ENCODE measurements at regions not wholly inside any gene's neighbourhood (a gene's known extent, or its start where the extent isn't known, plus 50 kb on each side); places are given as distances from the start of the nearest gene placed in this dataset.

DNA sequence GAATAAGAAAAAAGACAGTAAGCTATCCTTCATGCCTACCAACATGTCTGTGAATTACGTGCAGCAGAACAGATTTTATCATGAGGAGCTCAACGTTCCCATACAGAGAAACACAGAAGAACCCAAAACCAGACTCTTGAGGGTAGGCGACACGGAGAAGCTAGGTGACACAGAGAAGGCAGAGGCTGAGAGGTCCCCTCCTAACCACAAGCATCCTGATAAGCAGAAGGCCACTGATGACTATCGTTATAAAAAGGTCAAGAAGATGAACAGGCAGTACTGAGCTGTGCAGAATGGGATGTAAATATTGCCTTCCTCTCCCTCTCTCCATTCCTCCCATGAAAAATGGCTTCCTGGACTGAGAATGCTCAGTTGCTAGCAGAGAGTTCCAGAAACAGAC, 350.2 kb upstream of the BOD1L1 start:
- Histone ChIP-seq H3K9me3 (no peaks in the 10 kb centered on the region), H3K4me2 (no peak overlapping the region), H3F3A (replicated peaks; ENCODE audit: insufficient read depth) (peaks cover 4% of the 10 kb centered on the region), H3K27ac (ENCODE audit: low read depth in 2 of 2, low read length in 1 of 2) (no peak overlapping the region), H4K20me1 (ENCODE audit: insufficient read depth) (no peaks in the 10 kb centered on the region), H3K9me2 (no peaks in the 10 kb centered on the region), H3K9ac (no peak overlapping the region), H3K27me3 (ENCODE audit: insufficient read depth) (no peaks in the 10 kb centered on the region), H3K4me1 (ENCODE audit: control insufficient read depth in 1 of 2, insufficient read depth in 2 of 2, low read depth in 1 of 2, low read length in 1 of 2) (peaks cover 0 to 10% of the 10 kb centered on the region in 2 experiments; a peak in 2 of 4 replicates), H3K36me3 (replicated peaks in 1 of 2; ENCODE audit: control insufficient read depth in 1 of 2, insufficient read depth in 2 of 2, low read length in 1 of 2) (no peaks in the 10 kb centered on the region), H2AFZ (ENCODE audit: low read depth) (no peak overlapping the region), H3K4me3 (ENCODE audit: low read depth in 2 of 2, low read length in 1 of 2) (no peak overlapping the region), H3K79me2 (ENCODE audit: insufficient read depth) (no peaks in the 10 kb centered on the region)
- no peak for DNase-seq
- ChIA-PET CTCF (no interaction called here), POLR2A (no interaction called here)
- no peak for TF ChIP-seq RFX5 (IDR thresholded peaks at IDR 0.05; ENCODE audit: low read length)
- no peak for TF ChIP-seq CHD2 (IDR thresholded peaks at IDR 0.05; ENCODE audit: low read length, partially characterized antibody)
- no peak for TF ChIP-seq NFIC (IDR thresholded peaks at IDR 0.05; ENCODE audit: borderline replicate concordance)
- TF ChIP-seq JUND (IDR thresholded peaks at IDR 0.05) = no peak
- TF ChIP-seq, protein P1, sequence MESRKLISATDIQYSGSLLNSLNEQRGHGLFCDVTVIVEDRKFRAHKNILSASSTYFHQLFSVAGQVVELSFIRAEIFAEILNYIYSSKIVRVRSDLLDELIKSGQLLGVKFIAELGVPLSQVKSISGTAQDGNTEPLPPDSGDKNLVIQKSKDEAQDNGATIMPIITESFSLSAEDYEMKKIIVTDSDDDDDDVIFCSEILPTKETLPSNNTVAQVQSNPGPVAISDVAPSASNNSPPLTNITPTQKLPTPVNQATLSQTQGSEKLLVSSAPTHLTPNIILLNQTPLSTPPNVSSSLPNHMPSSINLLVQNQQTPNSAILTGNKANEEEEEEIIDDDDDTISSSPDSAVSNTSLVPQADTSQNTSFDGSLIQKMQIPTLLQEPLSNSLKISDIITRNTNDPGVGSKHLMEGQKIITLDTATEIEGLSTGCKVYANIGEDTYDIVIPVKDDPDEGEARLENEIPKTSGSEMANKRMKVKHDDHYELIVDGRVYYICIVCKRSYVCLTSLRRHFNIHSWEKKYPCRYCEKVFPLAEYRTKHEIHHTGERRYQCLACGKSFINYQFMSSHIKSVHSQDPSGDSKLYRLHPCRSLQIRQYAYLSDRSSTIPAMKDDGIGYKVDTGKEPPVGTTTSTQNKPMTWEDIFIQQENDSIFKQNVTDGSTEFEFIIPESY (IDR thresholded peaks at IDR 0.05; ENCODE audit: borderline replicate concordance, low read depth) = no peak
- no peak for TF ChIP-seq EZH2phosphoT487 (IDR thresholded peaks at IDR 0.05; ENCODE audit: borderline replicate concordance, low read depth)
- TF ChIP-seq GABPA (IDR thresholded peaks at IDR 0.05; ENCODE audit: low read depth) = no peak
- WGBS (ENCODE audit: low lambda C conversion rate) = 87% methylated on average over 5 of the region's 5 CpGs

DNA sequence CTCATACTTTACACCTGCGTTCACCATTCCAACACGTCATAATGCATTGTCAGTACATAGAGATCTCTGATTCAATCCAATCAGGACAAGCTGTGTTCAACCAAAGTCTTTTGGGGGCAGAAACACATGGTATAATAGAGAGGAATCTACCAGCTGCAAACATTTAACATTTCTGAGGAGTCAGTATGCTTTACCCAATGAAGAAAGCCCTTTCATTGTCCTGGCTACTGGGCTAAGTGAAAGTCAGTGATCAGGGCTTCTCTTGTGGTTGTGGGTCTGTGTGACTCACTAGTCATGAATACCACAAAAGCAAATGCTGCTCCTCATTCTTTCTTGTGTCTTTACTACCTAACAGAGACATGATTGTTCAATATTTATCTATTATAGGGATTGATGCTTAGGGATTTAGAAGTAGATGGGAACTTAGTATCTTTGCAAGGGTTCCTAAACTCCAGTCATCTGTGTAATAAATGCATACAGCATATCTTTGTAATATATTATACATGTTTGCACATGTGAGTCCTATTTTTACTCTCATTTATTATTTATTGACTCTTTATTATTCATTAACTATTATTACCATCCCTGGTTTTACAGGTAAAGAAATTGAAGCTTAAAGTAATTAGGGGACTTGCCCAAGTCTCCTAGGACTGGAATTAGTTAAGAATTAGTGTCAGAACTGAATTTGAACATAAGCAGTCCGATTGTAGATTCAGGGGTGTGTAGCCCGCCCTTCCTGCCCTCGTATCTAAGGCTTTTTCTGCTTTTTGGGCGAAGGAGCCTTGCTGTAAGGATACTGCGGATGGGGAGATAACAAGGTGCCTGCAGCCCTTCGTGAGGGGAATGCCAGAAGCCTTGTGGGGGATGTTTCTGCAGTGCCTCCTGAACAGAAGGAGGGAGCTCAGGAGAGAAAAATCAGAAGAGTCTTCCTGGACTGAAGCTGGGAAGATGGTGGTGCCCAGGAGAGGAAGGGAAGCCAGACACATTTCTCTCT, 353.1 kb upstream of the BOD1L1 start:
- WGBS (ENCODE audit: low lambda C conversion rate) = 79% methylated on average over 8 of the region's 8 CpGs
- H3K79me2 ChIP-seq (ENCODE audit: insufficient read depth) = no peaks in the 10 kb centered on the region
- no peaks in the 10 kb centered on the region for H4K20me1 ChIP-seq (ENCODE audit: insufficient read depth)
- no peaks in the 10 kb centered on the region for H3K27me3 ChIP-seq (ENCODE audit: insufficient read depth)
- no peaks in the 10 kb centered on the region for H3K9me2 ChIP-seq
- no peaks in the 10 kb centered on the region for H3K9me3 ChIP-seq
- no peak for DNase-seq
- ChIA-PET CTCF (no interaction called here), POLR2A (no interaction called here)
- H2AFZ ChIP-seq (ENCODE audit: low read depth) = no peak overlapping the region
- H3K4me3 ChIP-seq (ENCODE audit: low read depth in 2 of 2, low read length in 1 of 2) = no peak overlapping the region
- peak overlapping the region; percentile 23; the same call in 1 of the 2 replicates for H3K9ac ChIP-seq
- peak overlapping the region in 1 of 2 experiments; percentile 52; a peak in 2 of 4 replicates for H3K27ac ChIP-seq (ENCODE audit: low read depth in 2 of 2, low read length in 1 of 2)
- H3K36me3 ChIP-seq (replicated peaks in 1 of 2; ENCODE audit: control insufficient read depth in 1 of 2, insufficient read depth in 2 of 2, low read length in 1 of 2) = no peaks in the 10 kb centered on the region
- peak overlapping the region; percentile 42 for H3K4me2 ChIP-seq
- H3F3A ChIP-seq (replicated peaks; ENCODE audit: insufficient read depth) = peaks cover 14% of the 10 kb centered on the region
- H3K4me1 ChIP-seq (ENCODE audit: control insufficient read depth in 1 of 2, insufficient read depth in 2 of 2, low read depth in 1 of 2, low read length in 1 of 2) = peaks cover 4 to 16% of the 10 kb centered on the region in 2 experiments; a peak in 3 of 4 replicates
- no peak for TF ChIP-seq SMC3 (IDR thresholded peaks at IDR 0.05; ENCODE audit: low read depth, low read length)
- TF ChIP-seq CHD2 (IDR thresholded peaks at IDR 0.05; ENCODE audit: low read length, partially characterized antibody) = no peak
- TF ChIP-seq NRF1 (IDR thresholded peaks at IDR 0.05; ENCODE audit: low read depth, low read length) = no peak
- TF ChIP-seq MEF2A (IDR thresholded peaks at IDR 0.05; ENCODE audit: borderline replicate concordance, low read depth) = no peak
- TF ChIP-seq, protein P2, sequence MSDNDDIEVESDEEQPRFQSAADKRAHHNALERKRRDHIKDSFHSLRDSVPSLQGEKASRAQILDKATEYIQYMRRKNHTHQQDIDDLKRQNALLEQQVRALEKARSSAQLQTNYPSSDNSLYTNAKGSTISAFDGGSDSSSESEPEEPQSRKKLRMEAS (IDR thresholded peaks at IDR 0.05; ENCODE audit: low read depth) = peak; percentile 38; the same call in 1 of the 2 replicates
- TF ChIP-seq, protein P1 (IDR thresholded peaks at IDR 0.05; ENCODE audit: borderline replicate concordance, low read depth) = peak; percentile 72
- no peak for TF ChIP-seq TAF1 (IDR thresholded peaks at IDR 0.05; ENCODE audit: borderline replicate concordance, low read depth, low read length)
- peak; percentile 86 for TF ChIP-seq JUND (IDR thresholded peaks at IDR 0.05)
- TF ChIP-seq FOXM1 (IDR thresholded peaks at IDR 0.05; ENCODE audit: low read depth) = no peak; the same call in 1 of the 2 replicates
- peak; percentile 30; the same call in 1 of the 2 replicates for TF ChIP-seq RXRA (IDR thresholded peaks at IDR 0.05; ENCODE audit: borderline replicate concordance, low read depth)
- no peak for TF ChIP-seq RAD21 (IDR thresholded peaks at IDR 0.05; ENCODE audit: low read length)
- TF ChIP-seq, protein P3, sequence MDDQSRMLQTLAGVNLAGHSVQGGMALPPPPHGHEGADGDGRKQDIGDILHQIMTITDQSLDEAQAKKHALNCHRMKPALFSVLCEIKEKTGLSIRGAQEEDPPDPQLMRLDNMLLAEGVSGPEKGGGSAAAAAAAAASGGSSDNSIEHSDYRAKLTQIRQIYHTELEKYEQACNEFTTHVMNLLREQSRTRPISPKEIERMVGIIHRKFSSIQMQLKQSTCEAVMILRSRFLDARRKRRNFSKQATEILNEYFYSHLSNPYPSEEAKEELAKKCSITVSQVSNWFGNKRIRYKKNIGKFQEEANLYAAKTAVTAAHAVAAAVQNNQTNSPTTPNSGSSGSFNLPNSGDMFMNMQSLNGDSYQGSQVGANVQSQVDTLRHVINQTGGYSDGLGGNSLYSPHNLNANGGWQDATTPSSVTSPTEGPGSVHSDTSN (IDR thresholded peaks at IDR 0.05) = peak; percentile 56; the same call in 1 of the 2 replicates
- no peak for TF ChIP-seq RCOR1 (IDR thresholded peaks at IDR 0.05; ENCODE audit: low read length)
- TF ChIP-seq MXI1 (IDR thresholded peaks at IDR 0.05; ENCODE audit: low read depth, low read length) = no peak
- TF ChIP-seq GATA2 (CRISPR knock-in tag; IDR thresholded peaks at IDR 0.05) = no peak
- no peak for TF ChIP-seq RFX5 (IDR thresholded peaks at IDR 0.05; ENCODE audit: low read length)
- TF ChIP-seq GABPA (IDR thresholded peaks at IDR 0.05; ENCODE audit: low read depth) = no peak
- no peak for TF ChIP-seq FOXJ3 (CRISPR knock-in tag; IDR thresholded peaks at IDR 0.05)

Measured in SK-N-SH (cell line).